Sigmoid colon (tissue), 4 donors: ENCODE measurements at regions not wholly inside any gene's neighbourhood (a gene's known extent, or its start where the extent isn't known, plus 50 kb on each side); places are given as distances from the start of the nearest gene placed in this dataset.

ENCODE experiments used
- EP300 ChIP-seq, 4 donors: sonication (generic); formaldehyde crosslinking; IDR thresholded peaks; one replicate each; pipeline ENCODE4 v1.6.1; 2017; ENCODE audit warnings: antibody characterized with exemption in 4 of 4
- POLR2A ChIP-seq, 2 donors: fragments of 450-650 bp; IDR thresholded peaks; one replicate each; pipeline ENCODE4 v1.6.1; 2016; ENCODE audit warnings: antibody characterized with exemption in 2 of 2, mild to moderate bottlenecking in 2 of 2, moderate library complexity in 2 of 2
- POLR2AphosphoS5 ChIP-seq, 4 donors: sonication (generic); formaldehyde crosslinking; IDR thresholded peaks; one replicate each; pipeline ENCODE4 v1.6.1; 2017; ENCODE audit warnings: antibody characterized with exemption in 4 of 4
- TF ChIP-seq, protein P1 (sequence below), 4 experiments: fragments of 450-650 bp in 3 of 4; fragments of 200-600 bp in 1 of 4; IDR thresholded peaks; one replicate each; pipeline ENCODE4 v1.5.1; 2016 to 2019; ENCODE audit warnings: antibody characterized with exemption in 4 of 4, mild to moderate bottlenecking in 3 of 4, moderate library complexity in 2 of 4

DNA sequence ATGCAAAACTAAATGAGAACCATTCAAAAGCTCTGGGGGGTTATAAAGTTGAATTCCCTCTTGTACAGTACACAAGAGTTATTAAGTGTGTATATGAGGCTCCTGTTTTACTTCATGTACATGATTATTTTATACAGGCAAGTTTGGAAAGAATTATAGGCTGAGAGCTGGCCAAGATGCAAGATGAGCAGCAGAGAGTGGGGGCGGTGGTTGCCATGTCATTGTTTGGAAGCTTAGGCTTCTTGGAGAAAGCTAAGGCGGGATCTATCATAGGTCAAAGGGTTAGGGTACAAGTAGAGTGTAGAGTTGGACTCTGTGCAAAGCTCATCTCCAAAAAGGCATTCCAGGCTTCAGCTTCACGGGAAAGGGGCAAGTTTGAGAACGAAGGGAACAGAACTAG is 297.1 kb upstream of the TBX3 start:
- TF ChIP-seq, protein P1, sequence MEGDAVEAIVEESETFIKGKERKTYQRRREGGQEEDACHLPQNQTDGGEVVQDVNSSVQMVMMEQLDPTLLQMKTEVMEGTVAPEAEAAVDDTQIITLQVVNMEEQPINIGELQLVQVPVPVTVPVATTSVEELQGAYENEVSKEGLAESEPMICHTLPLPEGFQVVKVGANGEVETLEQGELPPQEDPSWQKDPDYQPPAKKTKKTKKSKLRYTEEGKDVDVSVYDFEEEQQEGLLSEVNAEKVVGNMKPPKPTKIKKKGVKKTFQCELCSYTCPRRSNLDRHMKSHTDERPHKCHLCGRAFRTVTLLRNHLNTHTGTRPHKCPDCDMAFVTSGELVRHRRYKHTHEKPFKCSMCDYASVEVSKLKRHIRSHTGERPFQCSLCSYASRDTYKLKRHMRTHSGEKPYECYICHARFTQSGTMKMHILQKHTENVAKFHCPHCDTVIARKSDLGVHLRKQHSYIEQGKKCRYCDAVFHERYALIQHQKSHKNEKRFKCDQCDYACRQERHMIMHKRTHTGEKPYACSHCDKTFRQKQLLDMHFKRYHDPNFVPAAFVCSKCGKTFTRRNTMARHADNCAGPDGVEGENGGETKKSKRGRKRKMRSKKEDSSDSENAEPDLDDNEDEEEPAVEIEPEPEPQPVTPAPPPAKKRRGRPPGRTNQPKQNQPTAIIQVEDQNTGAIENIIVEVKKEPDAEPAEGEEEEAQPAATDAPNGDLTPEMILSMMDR (IDR thresholded peaks at IDR 0.05), result no peak
- TF ChIP-seq POLR2A (IDR thresholded peaks at IDR 0.05) (no peak), POLR2AphosphoS5 (IDR thresholded peaks at IDR 0.05) (no peak), EP300 (IDR thresholded peaks at IDR 0.05) (no peak)
